Ecto neural progenitor cell (in vitro differentiated cells): ENCODE measurements at regions not wholly inside any gene's neighbourhood (a gene's known extent, or its start where the extent isn't known, plus 50 kb on each side); places are given as distances from the start of the nearest gene placed in this dataset.
A peak's percentile ranks its signal among the peaks of the same experiment; 100 is the strongest.
"Not testable (repeated sequence)": the region's sequence is repeated elsewhere in the genome, so short reads cannot be mapped to it uniquely, and the experiment has no call there.

Experiments used
- DNase-seq: peaks from one replicate; pipeline ENCODE4 v3.0.0-alpha.2; 2018; ENCODE audit warnings: low spot score

DNA sequence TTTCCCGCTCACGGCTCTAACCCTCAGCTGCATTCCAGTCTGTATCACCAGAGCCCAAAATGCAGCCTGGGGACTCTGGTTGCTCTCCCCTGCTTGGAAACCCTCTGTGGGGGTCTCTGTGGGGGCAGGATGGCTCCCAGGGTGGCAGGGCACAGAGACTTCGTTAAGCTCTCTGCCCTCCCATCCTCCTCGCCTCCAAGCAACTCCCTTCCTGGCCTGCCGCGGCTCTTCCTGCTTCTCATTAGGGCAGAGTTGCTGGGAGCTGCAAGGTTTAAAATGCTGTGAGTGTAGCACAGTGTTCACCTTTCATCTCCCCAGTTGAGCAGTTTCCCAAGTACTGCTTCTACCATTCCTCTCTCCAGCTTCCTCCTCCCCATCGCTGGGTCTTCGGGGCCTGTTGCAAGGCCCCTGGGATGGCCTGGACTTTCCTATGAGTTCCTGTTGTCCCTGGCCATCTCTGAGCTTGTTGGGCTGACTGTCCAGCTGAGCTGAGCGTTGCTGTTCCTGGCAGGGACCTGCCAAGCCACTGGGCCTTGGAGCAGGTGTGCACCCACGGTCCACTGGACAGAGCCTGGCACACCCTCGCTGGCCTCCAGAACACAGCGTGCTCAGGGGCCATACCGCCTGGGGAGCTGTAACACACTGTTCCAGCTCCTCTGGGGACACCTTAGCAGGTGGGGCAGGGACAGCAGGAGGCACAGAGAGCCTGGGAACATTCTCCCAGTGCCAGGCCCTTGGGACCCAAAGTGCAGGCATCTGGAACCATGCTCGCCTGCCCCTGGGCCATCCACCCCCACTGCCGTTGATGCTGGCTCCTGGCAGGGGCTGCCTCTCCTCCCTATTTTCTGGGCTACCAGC lies 188.4 kb downstream of the C9orf50 start:
- no peak for DNase-seq

DNA sequence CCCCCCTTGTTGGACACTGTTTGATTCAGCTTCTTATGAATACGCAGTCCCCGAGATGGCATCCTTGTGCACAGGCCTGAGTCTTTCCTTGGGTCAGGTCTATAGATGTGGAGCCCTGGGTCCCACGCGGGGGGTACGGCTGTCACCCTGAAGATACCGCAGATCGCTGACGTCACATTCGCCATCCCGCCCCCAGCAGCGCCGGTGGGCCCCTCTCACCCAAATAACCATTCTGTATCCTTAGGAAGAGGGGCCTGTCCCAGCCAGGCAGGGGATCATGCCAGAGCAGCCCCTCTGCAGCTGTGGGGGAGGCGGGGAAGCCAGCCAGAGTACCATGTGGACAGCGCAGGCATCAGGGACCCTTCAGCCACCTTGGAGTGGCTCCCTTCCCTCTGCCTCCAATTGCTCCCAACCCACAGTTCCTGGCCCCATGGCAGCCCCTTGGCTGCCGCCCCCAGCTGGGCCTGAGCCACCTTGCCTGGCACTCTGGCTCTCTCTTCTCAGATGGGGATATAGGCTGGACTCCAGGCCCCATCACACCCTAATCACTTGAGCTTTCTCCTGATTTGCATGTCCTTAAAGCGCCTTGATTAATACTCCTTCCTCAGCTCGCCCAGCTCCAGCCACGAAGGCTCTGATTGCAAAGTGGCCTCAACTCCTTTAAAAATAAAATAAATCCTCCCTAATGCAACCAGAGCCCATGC lies 189.8 kb downstream of the C9orf50 start:
- DNase-seq, result no peak

DNA sequence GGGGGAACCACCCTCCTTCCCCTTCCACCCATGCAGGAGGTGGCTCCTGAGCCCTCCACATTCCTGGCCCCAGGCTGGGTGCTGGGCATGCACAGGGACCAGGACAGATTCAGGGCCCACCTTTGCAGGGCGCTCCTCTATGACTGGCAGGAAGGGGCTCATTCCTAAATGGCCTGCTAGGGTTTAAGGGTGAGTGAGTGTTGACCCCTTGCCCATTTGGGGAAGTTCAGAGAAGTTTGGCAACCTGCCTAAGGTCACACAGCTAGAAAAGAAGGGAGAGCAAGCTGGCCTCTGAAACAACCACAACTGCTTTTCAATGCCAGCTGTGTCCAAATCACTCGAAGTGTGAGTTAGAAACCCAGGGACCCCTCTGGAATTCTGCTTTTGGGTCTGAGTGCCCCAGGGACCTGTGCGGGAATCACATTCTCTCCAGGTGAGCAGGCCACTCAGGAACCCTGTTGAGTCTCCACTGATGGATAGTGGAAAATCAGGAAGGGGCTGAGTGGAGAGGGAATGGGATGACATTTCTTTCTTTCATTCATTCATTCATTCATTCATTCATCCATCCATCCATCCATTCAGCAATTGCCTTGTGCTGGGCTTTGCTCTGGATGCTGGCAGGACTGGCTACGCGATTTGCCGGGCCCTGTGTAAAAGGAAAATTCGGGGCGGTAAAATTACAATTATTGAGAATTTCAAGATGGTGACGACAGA lies 191.9 kb downstream of the C9orf50 start:
- no peak for DNase-seq

DNA sequence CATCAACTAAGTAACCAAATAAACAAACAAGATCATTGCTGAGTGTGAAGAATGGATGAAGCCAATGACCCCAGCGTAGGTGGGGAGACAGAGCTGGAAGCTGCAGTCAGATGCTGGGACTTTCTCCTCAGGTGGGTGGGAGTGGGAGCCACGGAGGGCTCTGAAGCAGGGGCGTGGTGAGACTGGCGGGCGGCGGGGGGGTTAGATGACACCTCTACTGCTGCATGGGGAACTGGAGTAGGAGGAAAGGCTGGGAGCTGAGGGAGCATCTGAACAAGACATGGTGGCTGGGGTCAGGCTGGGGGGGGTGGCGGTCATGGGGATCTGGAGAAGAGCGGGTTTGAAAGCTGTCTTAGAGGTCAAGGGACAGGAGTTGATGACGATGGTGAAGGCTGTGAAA lies 193.8 kb downstream of the C9orf50 start:
- DNase-seq, result no peak

DNA sequence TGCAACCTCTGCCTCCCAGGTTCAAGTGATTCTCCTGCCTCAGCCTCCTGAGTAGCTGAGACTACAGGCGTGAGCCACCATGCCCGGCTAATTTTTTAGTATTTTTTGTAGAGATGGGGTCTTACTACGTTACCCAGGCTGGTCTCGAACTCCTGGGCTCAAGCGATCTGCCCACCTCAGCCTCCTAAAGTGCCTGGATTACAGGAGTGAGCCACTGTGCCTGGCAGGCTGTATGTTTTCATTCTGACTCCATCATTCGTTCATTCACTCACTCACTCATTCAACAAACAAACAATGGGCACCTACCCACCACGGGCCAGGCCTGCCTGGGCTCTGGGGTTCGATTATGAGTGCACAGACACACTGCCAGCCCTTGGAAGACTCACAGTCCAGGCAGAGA lies 197.1 kb downstream of the C9orf50 start:
- not testable (repeated sequence) for DNase-seq

DNA sequence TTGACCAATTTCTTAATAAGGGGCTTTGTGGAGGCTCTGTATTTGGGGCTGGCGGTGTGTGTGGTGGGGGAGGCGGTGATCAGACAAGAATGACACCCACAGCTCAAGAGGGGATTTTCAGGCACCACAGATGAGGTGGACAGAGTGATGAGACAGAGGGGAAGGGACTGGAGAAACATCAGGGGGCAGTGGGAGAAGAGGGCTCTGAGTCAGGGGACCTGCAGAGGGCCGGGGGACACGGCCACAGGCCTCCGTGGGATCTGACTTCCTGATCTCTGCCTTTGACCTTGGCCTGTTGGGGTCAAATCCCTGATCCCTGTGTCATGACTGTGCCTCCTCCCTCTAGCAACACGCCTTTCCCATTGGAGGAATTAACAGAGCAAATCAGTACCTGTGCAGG lies 197.7 kb downstream of the C9orf50 start:
- no peak for DNase-seq

DNA sequence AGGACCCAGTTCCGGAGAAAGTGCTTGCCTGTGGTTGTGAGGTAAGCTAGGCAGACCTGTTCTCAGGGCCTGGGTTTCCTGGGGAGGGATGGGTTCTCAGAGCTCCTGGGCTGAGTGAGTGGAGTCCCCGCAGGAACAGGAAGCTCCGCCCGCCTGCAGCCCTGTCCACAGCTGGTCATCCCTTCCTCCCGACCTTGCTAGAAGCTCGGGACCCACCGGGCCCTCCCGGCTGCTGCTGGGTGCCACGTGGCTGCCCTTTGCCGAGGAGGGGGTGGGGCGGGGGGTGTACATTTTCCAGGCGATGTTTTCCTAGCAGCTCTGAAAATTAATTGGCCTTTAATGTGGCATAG lies 198.1 kb downstream of the C9orf50 start:
- DNase-seq, result no peak

DNA sequence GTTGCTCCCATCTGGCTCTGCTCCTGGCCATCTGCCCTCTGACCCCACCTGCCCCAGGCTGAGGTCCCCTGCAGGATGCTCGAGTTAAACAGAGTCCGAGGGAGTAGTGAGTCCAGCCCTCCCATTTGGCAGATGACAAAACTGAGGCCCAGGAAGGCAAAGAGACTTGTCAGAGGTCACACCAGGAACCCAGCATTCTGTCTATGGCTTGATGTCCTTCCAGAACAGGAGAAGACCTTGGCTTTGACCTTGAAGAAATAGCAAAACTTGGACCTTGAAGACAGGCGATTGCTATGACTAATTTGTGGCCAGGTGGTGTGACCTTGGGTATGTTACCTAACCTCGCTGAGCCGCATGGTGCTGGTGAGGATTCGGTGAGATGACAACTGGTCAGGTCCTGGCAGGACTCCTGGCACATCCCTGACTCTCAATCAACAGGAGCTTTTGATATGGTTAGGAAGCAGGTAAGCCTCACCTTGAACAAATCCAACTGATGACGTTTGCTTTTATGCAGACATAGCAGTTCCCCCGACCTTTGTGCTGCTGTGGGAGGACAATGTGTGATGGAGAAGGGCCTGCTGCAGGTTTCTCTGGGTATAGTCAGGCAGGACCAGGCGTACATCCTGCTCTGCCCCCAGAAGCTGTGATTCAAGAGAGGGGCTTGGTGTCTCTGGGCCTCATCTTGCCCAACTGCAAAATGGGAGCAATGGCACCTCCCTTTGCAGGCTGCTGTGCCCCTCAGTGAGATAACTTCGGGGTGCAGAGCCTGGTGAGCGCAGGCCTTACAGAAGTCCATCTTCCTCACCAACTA lies 198.7 kb downstream of the C9orf50 start:
- DNase-seq, result no peak

DNA sequence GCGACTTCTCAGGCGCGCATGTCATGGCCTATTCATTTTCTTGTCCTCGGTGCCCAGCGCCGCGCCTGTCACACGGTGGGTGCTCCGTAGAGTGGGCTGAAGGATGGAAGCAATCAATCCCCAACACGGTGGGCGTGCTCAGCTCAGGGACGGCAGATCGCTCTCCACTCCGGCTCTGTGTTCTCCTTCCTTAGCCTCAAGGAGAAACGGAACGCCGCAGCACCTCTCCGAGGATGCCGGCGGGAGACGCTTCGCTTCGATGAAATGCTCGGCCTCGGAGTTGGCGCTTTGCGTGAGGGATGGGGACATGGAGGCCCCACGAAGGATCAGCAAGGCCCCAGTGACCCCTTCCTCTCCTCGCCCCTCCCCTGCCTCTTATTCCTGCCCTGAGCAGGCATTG lies 199.5 kb downstream of the C9orf50 start:
- DNase-seq, result no peak

DNA sequence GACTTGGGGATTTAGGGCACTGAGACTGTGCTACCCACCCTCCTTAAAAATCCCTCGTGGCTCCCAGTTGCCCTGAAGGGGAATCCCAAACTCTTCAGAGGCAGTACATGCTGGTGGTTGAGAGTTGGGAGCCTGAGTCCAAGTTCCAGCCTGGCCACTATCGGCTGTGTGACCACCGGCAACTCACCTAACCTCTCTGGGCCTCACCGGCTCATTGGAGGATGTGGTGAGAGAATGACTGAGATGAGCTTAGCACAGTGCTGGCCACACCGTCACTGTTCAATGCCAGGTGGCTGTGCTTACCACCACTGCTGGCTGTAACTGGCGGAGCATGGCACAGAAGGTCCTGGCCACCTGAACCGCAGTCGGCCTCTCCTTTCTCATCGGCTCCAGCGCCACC lies 200.2 kb downstream of the C9orf50 start:
- DNase-seq, result no peak

DNA sequence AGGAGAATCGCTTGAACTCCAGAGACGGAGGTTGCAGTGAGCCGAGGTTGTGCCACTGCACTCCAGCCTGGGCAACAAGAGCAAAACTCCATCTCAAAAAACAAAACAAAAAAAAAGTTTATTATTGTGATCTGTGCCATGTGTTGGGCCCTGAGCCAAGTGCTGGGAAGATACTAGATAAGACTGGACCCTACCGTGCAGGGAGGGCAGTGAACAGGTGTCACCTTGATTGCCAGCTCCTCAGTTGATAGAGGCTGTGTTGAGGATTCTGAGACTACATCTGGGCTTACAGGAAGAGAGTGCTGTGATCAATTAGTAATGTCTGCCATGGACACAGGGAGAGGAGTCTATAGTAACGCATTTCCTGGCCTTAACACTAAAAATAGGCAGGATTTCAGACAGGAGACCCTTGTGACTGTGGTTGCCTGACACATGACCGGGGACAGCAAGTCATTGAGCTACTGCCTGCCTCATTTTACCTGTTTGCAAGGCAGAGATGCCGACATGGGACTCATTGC lies 201.5 kb downstream of the C9orf50 start:
- DNase-seq, result no peak

DNA sequence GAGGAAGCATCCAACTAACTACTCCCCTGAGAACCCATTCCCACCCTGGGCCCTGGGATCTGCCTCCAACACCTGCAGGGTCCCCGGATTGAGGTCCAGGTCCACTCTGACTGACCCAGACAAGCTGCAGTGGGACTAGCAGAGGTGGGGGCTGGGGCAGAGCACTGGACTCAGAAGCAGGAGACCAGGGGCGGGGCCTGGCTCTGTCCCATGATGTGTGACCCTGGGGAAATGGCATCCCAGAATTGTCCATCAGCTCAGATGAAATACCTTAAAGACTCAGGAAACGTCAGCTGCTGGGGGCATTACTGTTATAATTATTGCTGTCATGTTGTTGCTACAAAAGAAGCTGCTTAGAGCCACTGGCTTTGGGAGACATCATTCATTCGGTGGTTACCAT lies 202.4 kb downstream of the C9orf50 start:
- no peak for DNase-seq

DNA sequence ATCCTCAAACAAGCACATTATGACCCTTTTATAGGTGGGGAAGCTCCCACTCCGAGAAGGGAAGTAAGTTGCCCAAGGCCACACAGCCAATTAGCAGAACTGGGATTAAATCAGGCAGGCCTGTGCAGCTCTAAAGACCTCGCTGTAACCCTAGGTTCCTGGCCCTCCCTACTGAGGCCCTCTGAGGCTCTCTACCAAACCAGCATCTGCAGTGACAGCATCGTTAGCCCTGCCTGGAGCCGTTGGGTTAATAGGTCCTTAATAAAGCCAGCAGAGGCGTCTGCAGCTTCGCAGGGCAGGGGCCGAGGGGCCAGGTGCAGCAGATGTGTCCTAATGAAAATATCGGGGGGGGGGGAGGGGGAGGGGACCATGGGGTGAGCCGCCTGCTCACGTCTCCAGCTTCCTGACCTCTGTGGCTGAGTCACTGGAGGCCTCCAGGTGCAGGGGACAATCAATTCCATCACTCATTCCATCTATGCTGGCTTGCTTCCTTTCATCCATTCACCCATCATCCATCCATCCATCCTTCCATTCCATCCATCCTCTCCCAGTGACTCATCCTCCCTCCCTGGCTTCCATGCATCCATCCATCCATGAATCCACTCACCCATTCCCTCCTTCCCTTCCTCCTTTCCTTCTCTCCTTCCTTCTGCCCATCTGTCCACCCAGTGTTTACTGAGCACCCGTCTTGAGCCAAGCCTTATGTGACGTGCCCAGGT lies 203.9 kb downstream of the C9orf50 start:
- DNase-seq, result no peak

DNA sequence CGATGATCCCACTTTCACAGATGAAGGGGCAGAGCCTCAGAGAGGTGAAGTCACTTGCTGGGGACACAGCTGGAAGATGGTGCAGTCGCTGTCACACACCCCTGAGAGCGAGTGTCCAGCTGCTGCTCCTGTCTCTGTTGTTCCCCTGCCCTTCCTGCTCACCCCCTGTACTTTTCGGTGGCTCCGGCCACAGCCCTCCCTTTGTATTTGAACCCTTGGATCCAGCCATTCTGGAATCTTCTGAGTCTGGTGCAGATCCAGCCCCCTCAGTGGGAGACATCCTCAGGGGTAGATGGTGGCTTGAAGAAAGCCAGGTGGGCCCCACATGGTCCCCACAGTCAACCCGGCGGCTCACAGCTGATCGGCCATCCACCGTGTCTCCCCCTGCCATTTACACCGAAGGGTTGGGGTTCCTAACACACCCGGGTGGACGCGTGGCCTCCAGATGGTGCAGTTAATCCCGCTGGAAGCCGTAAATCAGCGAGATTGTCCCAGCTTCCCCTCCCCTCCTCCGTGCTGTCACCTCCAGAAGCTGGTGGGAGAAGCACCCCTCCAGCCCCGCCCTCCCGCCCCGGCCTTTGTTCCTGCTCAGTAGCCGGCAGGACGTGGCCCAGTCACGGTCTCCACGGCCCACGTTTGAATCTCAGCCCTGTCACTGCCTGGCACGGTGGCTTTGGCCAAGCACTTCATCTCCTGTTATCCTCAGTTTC lies 204.8 kb downstream of the C9orf50 start:
- no peak for DNase-seq

DNA sequence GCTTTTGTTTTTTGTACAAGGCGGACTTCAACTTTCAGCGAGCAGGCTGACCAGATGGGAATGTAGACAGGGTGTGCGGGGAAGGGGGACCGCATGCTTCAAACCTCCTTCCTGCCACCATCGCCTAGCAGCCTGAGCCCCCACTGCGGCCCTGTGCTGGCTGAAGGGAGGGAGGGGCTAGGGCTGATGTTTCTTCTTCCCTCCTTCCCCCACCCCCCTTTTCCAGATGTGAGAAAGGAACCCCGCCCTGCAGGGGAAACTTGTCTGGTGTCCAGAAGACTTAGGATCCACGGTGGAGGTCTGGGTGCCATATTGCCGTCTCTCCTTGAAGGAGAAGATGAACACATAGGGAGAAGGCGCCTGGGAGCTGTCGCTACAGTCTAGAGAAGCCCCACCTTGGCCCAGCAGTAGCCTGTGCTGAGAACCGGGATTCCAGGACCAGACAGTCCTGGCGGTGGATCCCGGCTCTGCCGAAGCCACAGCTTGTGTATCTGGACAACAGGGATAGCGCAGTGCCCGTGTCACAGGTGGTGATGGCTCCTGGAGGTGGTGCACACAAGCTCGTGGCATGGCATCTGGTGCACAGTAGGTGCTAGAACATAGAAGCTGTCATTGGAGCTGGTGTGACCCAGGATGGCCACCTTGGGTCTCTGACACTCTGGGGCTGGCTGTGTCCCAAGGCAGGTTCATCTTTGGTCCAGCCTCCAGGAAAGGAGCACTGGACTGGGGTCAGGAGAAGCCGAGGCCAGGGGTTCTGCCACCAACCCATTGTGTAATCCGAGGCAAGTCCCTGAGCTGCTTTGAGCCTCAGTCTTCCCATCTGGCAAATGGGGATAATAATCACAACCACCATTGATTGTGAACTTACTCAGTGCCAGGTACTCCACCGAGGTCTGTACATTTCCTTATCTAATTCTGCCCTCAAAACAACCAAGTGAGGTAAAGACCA lies 205.6 kb downstream of the C9orf50 start:
- no peak for DNase-seq

DNA sequence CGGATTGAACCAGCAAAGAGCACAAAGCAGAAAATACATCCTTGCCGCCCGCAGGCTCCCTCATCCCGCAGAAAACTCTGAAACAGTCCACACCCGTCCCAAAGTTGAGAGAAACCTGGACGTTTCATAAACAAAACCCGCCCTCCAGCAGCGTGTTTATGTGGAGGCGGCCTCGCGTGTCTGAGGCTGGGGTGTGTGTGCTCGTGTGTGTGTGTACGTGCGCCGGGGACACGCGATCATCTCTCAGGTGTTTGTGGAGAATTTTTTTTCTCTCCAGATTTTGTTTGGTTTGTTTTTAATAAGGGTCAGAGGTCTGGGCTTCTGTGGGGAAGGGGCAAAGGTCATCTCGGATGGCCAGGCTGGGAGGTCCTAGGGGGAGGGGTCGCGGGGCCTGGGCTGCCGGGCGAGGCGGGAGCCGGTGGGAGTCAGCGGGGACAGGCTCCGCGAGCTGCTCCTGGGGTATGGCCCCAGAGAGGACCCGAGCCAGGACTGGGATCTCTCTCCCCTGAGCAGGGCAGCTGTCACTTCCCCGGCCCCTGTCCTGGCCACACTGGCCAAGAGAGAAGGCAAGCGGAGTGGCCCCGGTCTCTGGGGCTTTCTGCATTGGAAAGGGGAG lies 206.4 kb downstream of the C9orf50 start:
- peak; percentile 92 for DNase-seq

DNA sequence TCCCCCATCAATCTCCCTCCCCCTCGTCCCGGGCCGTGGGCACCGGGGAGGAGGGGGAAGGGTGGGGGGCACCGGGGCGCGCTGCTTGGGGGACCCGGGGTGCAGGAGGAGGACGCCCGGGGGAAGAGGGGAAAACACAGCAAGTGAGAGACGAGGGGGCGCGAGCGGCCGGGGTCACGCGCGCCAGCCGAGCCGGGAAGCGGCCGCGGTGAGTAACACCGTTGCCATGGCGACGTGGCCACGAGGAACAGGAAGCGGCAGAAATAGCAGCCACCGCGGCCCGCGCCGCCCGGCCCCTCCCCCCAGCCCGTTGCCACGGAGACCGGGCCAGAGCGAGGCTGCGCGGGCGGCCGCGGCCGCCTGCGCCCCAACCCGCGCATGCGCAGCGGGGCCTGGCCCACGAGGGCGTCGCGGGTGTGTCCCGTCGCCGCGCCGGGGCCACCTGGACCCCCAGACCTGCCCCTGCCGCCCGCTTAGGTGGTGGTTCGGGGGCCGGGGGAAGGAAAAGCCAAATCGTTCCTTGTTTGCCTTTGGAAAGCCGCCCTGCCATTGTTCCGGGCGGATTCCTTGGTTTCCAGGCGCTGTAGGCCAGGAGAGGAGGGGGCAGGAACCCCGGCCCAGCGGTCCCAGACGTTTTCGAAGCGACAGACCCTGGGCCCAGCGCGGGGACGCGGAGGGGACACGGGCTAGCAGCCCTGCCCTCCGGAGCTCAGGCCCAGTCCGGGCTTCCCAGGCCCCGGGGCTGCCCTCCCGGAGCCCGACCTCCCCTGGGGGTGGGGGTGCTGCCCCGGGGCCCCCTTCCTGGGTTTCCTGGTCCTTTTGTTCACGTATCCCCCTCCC lies 207.1 kb downstream of the C9orf50 start:
- DNase-seq, result peak; percentile 99
